ENCODE measurements at regions not wholly inside any gene's neighbourhood (a gene's known extent, or its start where the extent isn't known, plus 50 kb on each side); places are given as distances from the start of the nearest gene placed in this dataset.

- TF ChIP-seq CTCF (IDR thresholded peaks at IDR 0.05), result no peak
- no peak for TF ChIP-seq POLR2A (IDR thresholded peaks at IDR 0.05)
- no peak for TF ChIP-seq EP300 (IDR thresholded peaks at IDR 0.05)
These were observed 192.7 kb upstream of the LRIG1 start for GRCh38 chr3:66693461-66694031.

Measured in ovary (tissue), 3 donors.